ENCODE measurements at regions not wholly inside any gene's neighbourhood (a gene's known extent, or its start where the extent isn't known, plus 50 kb on each side); places are given as distances from the start of the nearest gene placed in this dataset.
A peak's percentile ranks its signal among the peaks of the same experiment; 100 is the strongest.
"Not testable (repeated sequence)": the region's sequence is repeated elsewhere in the genome, so short reads cannot be mapped to it uniquely, and the experiment has no call there.

GRCh38 chr14:59126714-59127436, 61.6 kb upstream of the DAAM1 start:
- DNase-seq = peak; percentile 26

GRCh38 chr14:59127437-59127732, 61.1 kb upstream of the DAAM1 start:
- DNase-seq = no peak

GRCh38 chr14:59130462-59130861, 58.0 kb upstream of the DAAM1 start:
- DNase-seq = no peak

- no peak for DNase-seq
Measured at GRCh38 chr14:59131938-59132795, 56.3 kb upstream of the DAAM1 start.

GRCh38 chr14:59132796-59133494, 55.5 kb upstream of the DAAM1 start:
- no peak for DNase-seq

GRCh38 chr14:59133709-59134108, 54.8 kb upstream of the DAAM1 start:
- no peak for DNase-seq

GRCh38 chr14:59134307-59134706, 54.2 kb upstream of the DAAM1 start:
- DNase-seq = no peak

- DNase-seq = no peak
Measured at GRCh38 chr14:59137256-59137655, 51.2 kb upstream of the DAAM1 start.

- not testable (repeated sequence) for DNase-seq
Measured at GRCh38 chr14:59138576-59138975, 49.9 kb upstream of the DAAM1 start.
